ENCODE measurements at regions not wholly inside any gene's neighbourhood (a gene's known extent, or its start where the extent isn't known, plus 50 kb on each side); places are given as distances from the start of the nearest gene placed in this dataset.

DNA sequence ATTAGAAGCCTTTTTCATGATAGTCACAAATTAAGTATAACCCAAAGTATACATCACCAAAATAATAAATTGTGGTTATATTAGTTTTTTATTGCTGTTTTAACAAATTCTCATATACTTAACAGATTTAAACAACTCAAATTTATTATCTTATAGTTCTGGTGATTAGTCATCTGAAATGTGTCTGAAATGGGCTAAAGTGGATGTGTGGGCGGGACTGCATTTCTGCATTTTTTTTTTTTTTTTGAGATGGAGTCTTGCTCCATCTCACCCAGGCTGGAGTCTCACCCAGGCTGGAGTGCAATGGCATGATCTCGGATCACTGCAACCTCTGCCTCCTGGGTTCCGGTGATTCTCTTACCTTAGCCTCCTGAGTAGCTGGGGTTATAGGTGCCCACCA is 891.5 kb upstream of the CELF2 start:
- H3K4me1 Mint-ChIP-seq (ENCODE audit: low read depth) = no peaks in the 10 kb centered on the region
- H3K36me3 Mint-ChIP-seq (ENCODE audit: low read depth) = no peaks in the 10 kb centered on the region
- H3K9me3 ChIP-seq (ENCODE audit: control insufficient read depth in 1 of 2, insufficient read depth in 1 of 2, low read length in 2 of 2) = no peaks in the 10 kb centered on the region
- no peak overlapping the region for H3K27ac Mint-ChIP-seq
- no peaks in the 10 kb centered on the region for H3K9me3 Mint-ChIP-seq
- no peak for TF ChIP-seq CTCF (IDR thresholded peaks at IDR 0.05)
- no peak overlapping the region for H3K4me3 Mint-ChIP-seq
- CTCF ChIA-PET = no interaction called here
- no peaks in the 10 kb centered on the region for H3K4me1 ChIP-seq (ENCODE audit: insufficient read depth, low read length)
- no peaks in the 10 kb centered on the region for H3K27me3 ChIP-seq (ENCODE audit: control insufficient read depth in 1 of 2, insufficient read depth in 2 of 2, low read length in 2 of 2)
- no peak overlapping the region for H3K27ac ChIP-seq (ENCODE audit: low read depth in 1 of 2, low read length in 2 of 2)
- ATAC-seq (ENCODE audit: poor library complexity) = no peak
- no peak overlapping the region for H3K4me3 ChIP-seq (ENCODE audit: low read length)
- no peak for DNase-seq
- no peaks in the 10 kb centered on the region for H3K36me3 ChIP-seq (ENCODE audit: insufficient read depth, low read length)
- POLR2A ChIA-PET = no interaction called here
- H3K27me3 Mint-ChIP-seq = no peaks in the 10 kb centered on the region
- intact Hi-C loops (cut with DNase I, micrococcal nuclease) = no loop called here

DNA sequence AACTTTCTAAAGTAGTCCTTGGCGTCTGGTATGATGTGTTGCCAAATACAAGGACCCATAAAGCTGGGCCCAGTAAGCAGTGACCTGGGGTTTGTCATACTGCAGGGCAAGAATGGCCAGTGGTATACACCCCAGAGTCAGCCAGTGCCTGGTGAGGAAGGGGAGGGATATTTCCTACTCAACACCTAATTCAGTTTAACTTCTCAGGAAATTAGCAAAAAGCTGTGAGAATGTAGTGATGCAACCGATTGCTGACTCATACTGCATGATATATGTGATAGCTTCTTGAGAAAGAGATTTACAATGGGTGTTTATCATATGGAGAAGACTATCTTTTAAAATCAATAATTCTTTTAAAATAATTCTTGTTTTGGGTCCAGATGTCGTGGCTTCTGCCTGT is 889.3 kb upstream of the CELF2 start:
- ChIA-PET POLR2A (no interaction called here), CTCF (no interaction called here)
- no peak overlapping the region for H3K4me3 Mint-ChIP-seq
- DNase-seq (no peak), ATAC-seq (ENCODE audit: poor library complexity) (no peak)
- no peaks in the 10 kb centered on the region for H3K36me3 Mint-ChIP-seq (ENCODE audit: low read depth)
- no peaks in the 10 kb centered on the region for H3K4me1 ChIP-seq (ENCODE audit: insufficient read depth, low read length)
- no peak overlapping the region for H3K4me3 ChIP-seq (ENCODE audit: low read length)
- no peaks in the 10 kb centered on the region for H3K9me3 Mint-ChIP-seq
- H3K36me3 ChIP-seq (ENCODE audit: insufficient read depth, low read length) = no peaks in the 10 kb centered on the region
- no peak for TF ChIP-seq CTCF (IDR thresholded peaks at IDR 0.05)
- no peaks in the 10 kb centered on the region for H3K9me3 ChIP-seq (ENCODE audit: control insufficient read depth in 1 of 2, insufficient read depth in 1 of 2, low read length in 2 of 2)
- no peak overlapping the region for H3K27ac ChIP-seq (ENCODE audit: low read depth in 1 of 2, low read length in 2 of 2)
- no peaks in the 10 kb centered on the region for H3K27me3 Mint-ChIP-seq
- H3K27ac Mint-ChIP-seq = no peak overlapping the region
- H3K4me1 Mint-ChIP-seq (ENCODE audit: low read depth) = no peaks in the 10 kb centered on the region
- intact Hi-C loops (cut with DNase I, micrococcal nuclease) = no loop called here
- H3K27me3 ChIP-seq (ENCODE audit: control insufficient read depth in 1 of 2, insufficient read depth in 2 of 2, low read length in 2 of 2) = no peaks in the 10 kb centered on the region

DNA sequence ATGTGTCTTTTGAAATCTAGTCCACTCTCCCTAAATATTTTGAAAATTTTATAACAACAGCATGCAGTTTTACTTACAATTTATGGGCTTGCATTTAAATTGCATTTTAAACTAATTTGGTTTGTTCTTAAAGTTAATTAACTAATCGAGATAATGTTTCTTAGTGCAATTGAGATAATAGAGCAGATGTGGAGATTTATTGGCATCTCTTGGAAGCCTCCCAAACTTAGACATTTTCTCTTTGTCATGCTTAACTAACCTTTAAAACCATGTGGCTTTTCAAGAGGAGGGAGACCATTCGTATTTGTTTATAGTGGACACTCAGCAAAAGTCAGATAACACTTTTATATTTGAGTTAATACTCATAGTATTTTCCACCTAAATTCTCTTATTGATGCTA is 887.0 kb upstream of the CELF2 start:
- H3K27ac ChIP-seq (ENCODE audit: low read depth in 1 of 2, low read length in 2 of 2) = no peak overlapping the region
- no peaks in the 10 kb centered on the region for H3K27me3 ChIP-seq (ENCODE audit: control insufficient read depth in 1 of 2, insufficient read depth in 2 of 2, low read length in 2 of 2)
- H3K9me3 ChIP-seq (ENCODE audit: control insufficient read depth in 1 of 2, insufficient read depth in 1 of 2, low read length in 2 of 2) = no peaks in the 10 kb centered on the region
- H3K4me3 ChIP-seq (ENCODE audit: low read length) = no peak overlapping the region
- Mint-ChIP-seq H3K9me3 (no peaks in the 10 kb centered on the region), H3K4me3 (no peak overlapping the region), H3K4me1 (ENCODE audit: low read depth) (no peaks in the 10 kb centered on the region), H3K27me3 (no peaks in the 10 kb centered on the region), H3K36me3 (ENCODE audit: low read depth) (no peaks in the 10 kb centered on the region), H3K27ac (no peak overlapping the region)
- ATAC-seq (ENCODE audit: poor library complexity) (no peak), DNase-seq (no peak)
- CTCF ChIA-PET = no interaction called here
- POLR2A ChIA-PET = no interaction called here
- TF ChIP-seq CTCF (IDR thresholded peaks at IDR 0.05) = no peak
- no peaks in the 10 kb centered on the region for H3K36me3 ChIP-seq (ENCODE audit: insufficient read depth, low read length)
- H3K4me1 ChIP-seq (ENCODE audit: insufficient read depth, low read length) = no peaks in the 10 kb centered on the region
- intact Hi-C loops (cut with DNase I, micrococcal nuclease) = no loop called here

Measured in CD4-positive, alpha-beta T cell (primary cell).